HepG2 (cell line): ENCODE measurements at regions not wholly inside any gene's neighbourhood (a gene's known extent, or its start where the extent isn't known, plus 50 kb on each side); places are given as distances from the start of the nearest gene placed in this dataset.

Source experiments
- ATAC-seq: fragments of 200-7000 bp; cut with Tn5 transposase; 3 replicates; pipeline ENCODE4 v1.9.1; 2020; ENCODE audit warnings: mild to moderate bottlenecking, moderate library complexity
- BruUV-seq: library from RNA; stranded (reverse); fragments of 400-500 nt; replicated peaks from 2 replicates; lab custom pipeline; 2021; lab: Mats Ljungman, UMichigan
- CTCF ChIA-PET: fragments of 300-600 bp; formaldehyde crosslinking; extraction: SDS; loops from one replicate; lab custom pipeline; 2021; ENCODE audit warnings: low total read pairs, inconsistent platforms, low intra/inter-chr PET ratio; lab: Yijun Ruan, JAX
- POLR2A ChIA-PET: fragments of 350-600 bp; sonication (Branson Sonifier 250); formaldehyde crosslinking; loops from one replicate; lab custom pipeline; 2020; ENCODE audit warnings: antibody characterized with exemption, inconsistent platforms; lab: Yijun Ruan, JAX
- DNase-seq: peaks from one replicate; pipeline ENCODE4 v3.0.0-alpha.2; 2015; ENCODE audit warnings: low spot score
- FAIRE-seq: peaks from 3 replicates; lab custom pipeline; 2011; peaks lifted over from hg19 to GRCh38; lab: Jason Lieb, UNC
- H2AFZ ChIP-seq: one replicate; pipeline ENCODE4 v1.6.1; 2011; ENCODE audit warnings: low read length, inconsistent platforms
- H3K27ac ChIP-seq: fragments of 300-600 bp; 3 replicates; pipeline ENCODE4 v1.8.0; 2011; ENCODE audit warnings: mixed run types, mild to moderate bottlenecking, mixed read lengths, low read length, inconsistent platforms; ENCODE audit not compliant: insufficient read depth; ENCODE audit errors: extremely low read length
- H3K27me3 ChIP-seq, 2 experiments: fragments of 200-600 bp in 1 of 2; 2 replicates in 1 of 2; 3 replicates in 1 of 2; pipeline versions ENCODE4 v1.6.0 to v1.8.0; 2011; ENCODE audit warnings: low read length in 2 of 2, mild to moderate bottlenecking in 2 of 2, moderate library complexity in 2 of 2, inconsistent platforms in 1 of 2; ENCODE audit not compliant: insufficient read depth in 2 of 2, control insufficient read depth in 1 of 2
- H3K36me3 ChIP-seq, 2 experiments: fragments of 200-600 bp in 1 of 2; replicated peaks in 1 of 2; 2 replicates in 1 of 2; 3 replicates in 1 of 2; pipeline versions ENCODE4 v1.5.1 to v1.8.0; 2011; ENCODE audit warnings: low read length in 2 of 2, inconsistent platforms in 1 of 2; ENCODE audit not compliant: insufficient read depth in 2 of 2, control insufficient read depth in 1 of 2
- H3K4me1 ChIP-seq: 2 replicates; pipeline ENCODE4 v1.5.1; 2012; ENCODE audit warnings: low read length, inconsistent platforms; ENCODE audit not compliant: insufficient read depth
- H3K4me2 ChIP-seq: 2 replicates; pipeline ENCODE4 v1.6.0; 2011; ENCODE audit warnings: low read depth, low read length, inconsistent platforms
- H3K4me3 ChIP-seq, 3 experiments: fragments of 200-600 bp in 1 of 3; sonication (generic), shearing (Covaris generic) in 1 of 3; replicated peaks in 1 of 3; 2 replicates each; pipeline ENCODE4 v1.5.1; 2011 to 2016; ENCODE audit warnings: low read length in 3 of 3, inconsistent platforms in 2 of 3, low read depth in 2 of 3, mild to moderate bottlenecking in 2 of 3, control low read depth in 1 of 3, mixed read lengths in 1 of 3; ENCODE audit not compliant: insufficient read depth in 1 of 3
- H3K79me2 ChIP-seq: one replicate; pipeline ENCODE4 v1.6.1; 2011; ENCODE audit warnings: low read length, inconsistent platforms; ENCODE audit not compliant: insufficient read depth
- H3K9ac ChIP-seq: 2 replicates; pipeline ENCODE4 v1.6.0; 2011; ENCODE audit warnings: mild to moderate bottlenecking, low read depth, low read length, inconsistent platforms; ENCODE audit not compliant: insufficient read depth
- H3K9me3 ChIP-seq: 2 replicates; pipeline ENCODE4 v1.5.1; 2012; ENCODE audit warnings: mild to moderate bottlenecking, low read length
- H4K20me1 ChIP-seq: 2 replicates; pipeline ENCODE4 v1.6.0; 2011; ENCODE audit warnings: inconsistent platforms, mild to moderate bottlenecking, low read length, moderate library complexity; ENCODE audit not compliant: insufficient read depth
- BHLHE40 ChIP-seq: IDR thresholded peaks from 2 replicates; pipeline ENCODE4 v1.6.1; 2011; ENCODE audit warnings: low read length, improper control_type of control experiment
- ETV5 ChIP-seq: IDR thresholded peaks from 2 replicates; pipeline ENCODE4 v1.6.1; 2018; ENCODE audit warnings: missing biosample characterization, missing genetic modification reagents, inconsistent platforms, borderline replicate concordance
- HNRNPL ChIP-seq: fragments of 200-400 bp; formaldehyde crosslinking; IDR thresholded peaks from 2 replicates; pipeline ENCODE4 v1.6.1; 2017; ENCODE audit warnings: mild to moderate bottlenecking, low read depth, low read length
- NFE2L1 ChIP-seq: sonication (generic); formaldehyde crosslinking; IDR thresholded peaks from 2 replicates; pipeline ENCODE4 v1.4.0; 2020; ENCODE audit warnings: missing genetic modification reagents, mild to moderate bottlenecking, borderline replicate concordance
- NFYB ChIP-seq: sonication (generic); formaldehyde crosslinking; IDR thresholded peaks from 2 replicates; pipeline ENCODE4 v1.4.0; 2020; ENCODE audit warnings: missing genetic modification reagents
- PTBP1 ChIP-seq: fragments of 200-400 bp; formaldehyde crosslinking; IDR thresholded peaks from 2 replicates; pipeline ENCODE4 v1.6.1; 2018; ENCODE audit warnings: low read length, low read depth; ENCODE audit not compliant: poor library complexity, severe bottlenecking
- SNRNP70 ChIP-seq: fragments of 200-400 bp; formaldehyde crosslinking; IDR thresholded peaks from 2 replicates; pipeline ENCODE4 v1.6.1; 2017; ENCODE audit warnings: mild to moderate bottlenecking, low read depth, low read length, moderate library complexity
- TGIF2 ChIP-seq: IDR thresholded peaks from 2 replicates; pipeline ENCODE4 v1.6.1; 2016; ENCODE audit warnings: control low read depth, missing compliant biosample characterization
- U2AF1 ChIP-seq: fragments of 200-400 bp; formaldehyde crosslinking; optimal IDR thresholded peaks from 2 replicates; pipeline ENCODE3; 2017; ENCODE audit warnings: mild to moderate bottlenecking, low read depth, low read length
- ZFP36L1 ChIP-seq: sonication (generic); formaldehyde crosslinking; IDR thresholded peaks from 2 replicates; pipeline ENCODE4 v1.8.0; 2022; ENCODE audit warnings: mild to moderate bottlenecking, missing genetic modification reagents, moderate library complexity
- ZFP41 ChIP-seq: sonication (generic); formaldehyde crosslinking; IDR thresholded peaks from 2 replicates; pipeline ENCODE4 v1.4.0; 2020; ENCODE audit warnings: mild to moderate bottlenecking, missing genetic modification reagents, borderline replicate concordance
- ZNF282 ChIP-seq: fragments of 450-650 bp; IDR thresholded peaks from 2 replicates; pipeline ENCODE4 v1.6.1; 2018; ENCODE audit not compliant: partially characterized antibody
- ZNF616 ChIP-seq: sonication (generic); formaldehyde crosslinking; IDR thresholded peaks from 2 replicates; pipeline ENCODE4 v1.5.0; 2020; ENCODE audit warnings: low read depth, mild to moderate bottlenecking, missing genetic modification reagents
- ZNF788 ChIP-seq: sonication (generic); formaldehyde crosslinking; IDR thresholded peaks from 2 replicates; pipeline ENCODE4 v1.5.0; 2020; ENCODE audit warnings: mild to moderate bottlenecking, missing genetic modification reagents, borderline replicate concordance
- ZNF878 ChIP-seq: sonication (generic); formaldehyde crosslinking; IDR thresholded peaks from 2 replicates; pipeline ENCODE4 v1.8.1; 2023; ENCODE audit warnings: mild to moderate bottlenecking, missing genetic modification reagents, moderate library complexity
- WGBS: methylation state at CpG from one replicate; pipeline ENCODE4 v1.1.6; 2017; ENCODE audit warnings: low lambda C conversion rate; 5-methylcytosine and 5-hydroxymethylcytosine counted together
- in situ Hi-C: cut with HindIII; loops from 2 replicates; pipeline ENCODE4 v1.10.0; 2017; ENCODE audit warnings: low pct_unique_long_range_greater_than_20kb; ENCODE audit not compliant: extremely low pct_ligation_motif_present
- intact Hi-C: fragments of 100-400 bp; cut with micrococcal nuclease; formaldehyde crosslinking; loops from one replicate; pipeline ENCODE4 v1.10.0; 2022; ENCODE audit not compliant: unreplicated experiment
- TF ChIP-seq, protein P1 (sequence below): sonication (generic); formaldehyde crosslinking; IDR thresholded peaks from 2 replicates; pipeline ENCODE4; 2020; ENCODE audit warnings: missing genetic modification reagents, mild to moderate bottlenecking, borderline replicate concordance
- TF ChIP-seq, protein P2 (sequence below): sonication (generic); formaldehyde crosslinking; IDR thresholded peaks from 2 replicates; pipeline ENCODE4 v1.5.0; 2020; ENCODE audit warnings: missing genetic modification reagents
- TF ChIP-seq, protein P3 (sequence below): sonication (generic); formaldehyde crosslinking; IDR thresholded peaks from 2 replicates; pipeline ENCODE4 v1.9.0; 2021; ENCODE audit warnings: missing genetic modification reagents, borderline replicate concordance

DNA sequence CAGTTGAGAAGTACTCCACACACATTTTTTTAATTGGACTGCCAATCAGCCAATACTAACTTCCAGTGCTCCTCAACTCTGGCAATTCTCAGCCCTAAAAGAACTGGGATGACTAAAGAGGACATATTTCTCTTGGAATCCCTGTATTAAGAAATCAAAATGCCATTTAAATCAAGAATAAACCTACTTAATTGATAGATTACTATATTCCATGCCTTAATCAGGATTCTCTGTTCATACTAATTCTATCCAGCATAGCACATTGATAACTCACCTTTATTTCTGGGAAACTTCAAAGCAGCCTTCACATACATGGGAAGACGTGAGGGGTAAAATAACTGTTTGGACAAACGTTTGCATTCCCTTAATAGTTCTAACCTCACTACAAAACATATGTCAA lies 93.0 kb upstream of the DKK2 start (continued):
- TF ChIP-seq, protein P1, sequence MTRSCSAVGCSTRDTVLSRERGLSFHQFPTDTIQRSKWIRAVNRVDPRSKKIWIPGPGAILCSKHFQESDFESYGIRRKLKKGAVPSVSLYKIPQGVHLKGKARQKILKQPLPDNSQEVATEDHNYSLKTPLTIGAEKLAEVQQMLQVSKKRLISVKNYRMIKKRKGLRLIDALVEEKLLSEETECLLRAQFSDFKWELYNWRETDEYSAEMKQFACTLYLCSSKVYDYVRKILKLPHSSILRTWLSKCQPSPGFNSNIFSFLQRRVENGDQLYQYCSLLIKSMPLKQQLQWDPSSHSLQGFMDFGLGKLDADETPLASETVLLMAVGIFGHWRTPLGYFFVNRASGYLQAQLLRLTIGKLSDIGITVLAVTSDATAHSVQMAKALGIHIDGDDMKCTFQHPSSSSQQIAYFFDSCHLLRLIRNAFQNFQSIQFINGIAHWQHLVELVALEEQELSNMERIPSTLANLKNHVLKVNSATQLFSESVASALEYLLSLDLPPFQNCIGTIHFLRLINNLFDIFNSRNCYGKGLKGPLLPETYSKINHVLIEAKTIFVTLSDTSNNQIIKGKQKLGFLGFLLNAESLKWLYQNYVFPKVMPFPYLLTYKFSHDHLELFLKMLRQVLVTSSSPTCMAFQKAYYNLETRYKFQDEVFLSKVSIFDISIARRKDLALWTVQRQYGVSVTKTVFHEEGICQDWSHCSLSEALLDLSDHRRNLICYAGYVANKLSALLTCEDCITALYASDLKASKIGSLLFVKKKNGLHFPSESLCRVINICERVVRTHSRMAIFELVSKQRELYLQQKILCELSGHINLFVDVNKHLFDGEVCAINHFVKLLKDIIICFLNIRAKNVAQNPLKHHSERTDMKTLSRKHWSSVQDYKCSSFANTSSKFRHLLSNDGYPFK (CRISPR knock-in tag) = no peak
- TF ChIP-seq SNRNP70 (no peak), TGIF2 (CRISPR knock-in tag) (no peak), ZFP36L1 (CRISPR knock-in tag) (no peak)

DNA sequence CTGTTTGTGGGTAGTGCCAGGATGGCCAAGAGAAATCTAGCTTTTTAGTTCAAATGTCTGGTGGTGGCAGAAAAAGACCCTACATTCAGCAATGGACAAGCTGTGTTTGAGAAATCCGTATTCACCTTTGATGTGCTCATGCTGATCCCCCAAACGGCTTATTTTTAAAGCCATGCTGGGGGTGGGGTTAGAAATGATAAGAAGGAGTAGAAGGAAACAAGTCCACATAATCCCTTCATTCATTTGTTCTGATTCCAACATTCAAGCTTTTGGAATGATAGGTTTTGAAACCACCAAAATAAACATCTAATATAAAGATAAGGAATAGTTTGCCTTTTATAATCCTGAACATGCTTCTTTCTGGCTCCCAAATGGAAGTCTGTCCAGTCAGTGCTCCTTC lies 92.0 kb upstream of the DKK2 start:
- no peaks in the 10 kb centered on the region for H3K27me3 ChIP-seq
- BruUV-seq = no TSS peak
- intact Hi-C loops (no loop called here), in situ Hi-C loops (no loop called here)
- no peaks in the 10 kb centered on the region for H4K20me1 ChIP-seq
- no peaks in the 10 kb centered on the region for H3K4me1 ChIP-seq
- no peaks in the 10 kb centered on the region for H3K36me3 ChIP-seq
- CTCF ChIA-PET = no interaction called here
- H3K79me2 ChIP-seq = no peaks in the 10 kb centered on the region
- DNase-seq = no peak
- WGBS = 0% methylated on average over 2 of the region's 2 CpGs
- no peak for ATAC-seq
- no peak overlapping the region for H3K9ac ChIP-seq
- no peak for FAIRE-seq
- no peak overlapping the region for H3K4me3 ChIP-seq
- no peak overlapping the region for H2AFZ ChIP-seq
- H3K4me2 ChIP-seq = no peak overlapping the region
- no peaks in the 10 kb centered on the region for H3K9me3 ChIP-seq
- POLR2A ChIA-PET = no interaction called here
- no peak overlapping the region for H3K27ac ChIP-seq
- no peak for TF ChIP-seq BHLHE40
- no peak for TF ChIP-seq HNRNPL
- TF ChIP-seq NFYB = no peak
- TF ChIP-seq U2AF1 = no peak
- TF ChIP-seq ZNF616 = no peak
- TF ChIP-seq, protein P2, sequence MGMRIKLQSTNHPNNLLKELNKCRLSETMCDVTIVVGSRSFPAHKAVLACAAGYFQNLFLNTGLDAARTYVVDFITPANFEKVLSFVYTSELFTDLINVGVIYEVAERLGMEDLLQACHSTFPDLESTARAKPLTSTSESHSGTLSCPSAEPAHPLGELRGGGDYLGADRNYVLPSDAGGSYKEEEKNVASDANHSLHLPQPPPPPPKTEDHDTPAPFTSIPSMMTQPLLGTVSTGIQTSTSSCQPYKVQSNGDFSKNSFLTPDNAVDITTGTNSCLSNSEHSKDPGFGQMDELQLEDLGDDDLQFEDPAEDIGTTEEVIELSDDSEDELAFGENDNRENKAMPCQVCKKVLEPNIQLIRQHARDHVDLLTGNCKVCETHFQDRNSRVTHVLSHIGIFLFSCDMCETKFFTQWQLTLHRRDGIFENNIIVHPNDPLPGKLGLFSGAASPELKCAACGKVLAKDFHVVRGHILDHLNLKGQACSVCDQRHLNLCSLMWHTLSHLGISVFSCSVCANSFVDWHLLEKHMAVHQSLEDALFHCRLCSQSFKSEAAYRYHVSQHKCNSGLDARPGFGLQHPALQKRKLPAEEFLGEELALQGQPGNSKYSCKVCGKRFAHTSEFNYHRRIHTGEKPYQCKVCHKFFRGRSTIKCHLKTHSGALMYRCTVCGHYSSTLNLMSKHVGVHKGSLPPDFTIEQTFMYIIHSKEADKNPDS (CRISPR knock-in tag) = no peak
- no peak for TF ChIP-seq ETV5 (CRISPR knock-in tag)
- no peak for TF ChIP-seq ZNF878
- TF ChIP-seq ZFP41 (CRISPR knock-in tag) = no peak
- no peak for TF ChIP-seq PTBP1
- no peak for TF ChIP-seq ZNF788 (CRISPR knock-in tag)
- TF ChIP-seq, protein P3, sequence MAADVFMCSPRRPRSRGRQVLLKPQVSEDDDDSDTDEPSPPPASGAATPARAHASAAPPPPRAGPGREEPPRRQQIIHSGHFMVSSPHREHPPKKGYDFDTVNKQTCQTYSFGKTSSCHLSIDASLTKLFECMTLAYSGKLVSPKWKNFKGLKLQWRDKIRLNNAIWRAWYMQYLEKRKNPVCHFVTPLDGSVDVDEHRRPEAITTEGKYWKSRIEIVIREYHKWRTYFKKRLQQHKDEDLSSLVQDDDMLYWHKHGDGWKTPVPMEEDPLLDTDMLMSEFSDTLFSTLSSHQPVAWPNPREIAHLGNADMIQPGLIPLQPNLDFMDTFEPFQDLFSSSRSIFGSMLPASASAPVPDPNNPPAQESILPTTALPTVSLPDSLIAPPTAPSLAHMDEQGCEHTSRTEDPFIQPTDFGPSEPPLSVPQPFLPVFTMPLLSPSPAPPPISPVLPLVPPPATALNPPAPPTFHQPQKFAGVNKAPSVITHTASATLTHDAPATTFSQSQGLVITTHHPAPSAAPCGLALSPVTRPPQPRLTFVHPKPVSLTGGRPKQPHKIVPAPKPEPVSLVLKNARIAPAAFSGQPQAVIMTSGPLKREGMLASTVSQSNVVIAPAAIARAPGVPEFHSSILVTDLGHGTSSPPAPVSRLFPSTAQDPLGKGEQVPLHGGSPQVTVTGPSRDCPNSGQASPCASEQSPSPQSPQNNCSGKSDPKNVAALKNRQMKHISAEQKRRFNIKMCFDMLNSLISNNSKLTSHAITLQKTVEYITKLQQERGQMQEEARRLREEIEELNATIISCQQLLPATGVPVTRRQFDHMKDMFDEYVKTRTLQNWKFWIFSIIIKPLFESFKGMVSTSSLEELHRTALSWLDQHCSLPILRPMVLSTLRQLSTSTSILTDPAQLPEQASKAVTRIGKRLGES = no peak
- no peak for TF ChIP-seq ZNF282
- TF ChIP-seq NFE2L1 (CRISPR knock-in tag) = no peak
